LNCAP (cell line): ENCODE measurements at regions not wholly inside any gene's neighbourhood (a gene's known extent, or its start where the extent isn't known, plus 50 kb on each side); places are given as distances from the start of the nearest gene placed in this dataset.

Experiments used
- CTCF ChIP-seq: fragments of 450-650 bp; IDR thresholded peaks from 2 replicates; pipeline ENCODE4 v1.5.1; 2017; ENCODE audit warnings: mild to moderate bottlenecking

GRCh38 chr4:123966990-123967769, 570.6 kb downstream of the SPRY1 start:
- no peak for TF ChIP-seq CTCF

GRCh38 chr4:123972031-123972430, 575.4 kb downstream of the SPRY1 start:
- no peak for TF ChIP-seq CTCF

GRCh38 chr4:123974386-123975149, 578.0 kb downstream of the SPRY1 start:
- TF ChIP-seq CTCF: no peak

- no peak for TF ChIP-seq CTCF
Measured at GRCh38 chr4:123976285-123976684, 579.7 kb downstream of the SPRY1 start.

GRCh38 chr4:123976819-123977218, 580.2 kb downstream of the SPRY1 start:
- TF ChIP-seq CTCF: no peak

- TF ChIP-seq CTCF: no peak
Measured at GRCh38 chr4:123977641-123978081, 581.1 kb downstream of the SPRY1 start.

- no peak for TF ChIP-seq CTCF
Measured at GRCh38 chr4:123978637-123979036, 582.0 kb downstream of the SPRY1 start.
